Kidney tubule cell (primary cell): ENCODE measurements at regions not wholly inside any gene's neighbourhood (a gene's known extent, or its start where the extent isn't known, plus 50 kb on each side); places are given as distances from the start of the nearest gene placed in this dataset.

Experiments
- DNase-seq: peaks from one replicate; pipeline ENCODE4 v3.0.0-alpha.2; 2018; ENCODE audit warnings: low spot score

- no peak for DNase-seq
These were observed 90.5 kb upstream of the DBX1 start for GRCh38 chr11:20250644-20251247.

- no peak for DNase-seq
These were observed 89.5 kb upstream of the DBX1 start for GRCh38 chr11:20249796-20250195.

- DNase-seq: no peak
These were observed 89.1 kb upstream of the DBX1 start for GRCh38 chr11:20249378-20249777.

- no peak for DNase-seq
These were observed 88.6 kb upstream of the DBX1 start for GRCh38 chr11:20248871-20249270.

- no peak for DNase-seq
These were observed 88.0 kb upstream of the DBX1 start for GRCh38 chr11:20248121-20248772.

GRCh38 chr11:20247591-20248007 lies 87.3 kb upstream of the DBX1 start:
- no peak for DNase-seq

- peak; percentile 4 for DNase-seq
These were observed 83.7 kb upstream of the DBX1 start for GRCh38 chr11:20243974-20244373.

GRCh38 chr11:20238712-20239111 lies 78.4 kb upstream of the DBX1 start:
- DNase-seq: peak; percentile 5

- DNase-seq: no peak
These were observed 74.9 kb upstream of the DBX1 start for GRCh38 chr11:20235164-20235563.

- DNase-seq: no peak
These were observed 67.4 kb upstream of the DBX1 start for GRCh38 chr11:20227631-20228030.

- peak; percentile 82 for DNase-seq
These were observed 66.7 kb upstream of the DBX1 start for GRCh38 chr11:20226933-20227332.

- no peak for DNase-seq
These were observed 61.3 kb upstream of the DBX1 start for GRCh38 chr11:20221566-20221965.

GRCh38 chr11:20213790-20214189 lies 53.5 kb upstream of the DBX1 start:
- DNase-seq: no peak

GRCh38 chr11:20211691-20212090 lies 51.4 kb upstream of the DBX1 start:
- no peak for DNase-seq
